Suprapubic skin (tissue), 4 donors: ENCODE measurements at regions not wholly inside any gene's neighbourhood (a gene's known extent, or its start where the extent isn't known, plus 50 kb on each side); places are given as distances from the start of the nearest gene placed in this dataset.

Experiments used
- EP300 ChIP-seq: sonication (generic); formaldehyde crosslinking; IDR thresholded peaks from one replicate; pipeline ENCODE4 v1.6.1; 2017; ENCODE audit warnings: antibody characterized with exemption
- POLR2A ChIP-seq, 2 donors: fragments of 450-650 bp; IDR thresholded peaks; one replicate each; pipeline ENCODE4 v1.6.1; 2017; ENCODE audit warnings: antibody characterized with exemption in 2 of 2, mild to moderate bottlenecking in 2 of 2, moderate library complexity in 2 of 2
- POLR2AphosphoS5 ChIP-seq, 3 donors: sonication (generic); formaldehyde crosslinking; IDR thresholded peaks; one replicate each; pipeline ENCODE4 v1.6.1; 2017; ENCODE audit warnings: antibody characterized with exemption in 3 of 3
- TF ChIP-seq, protein P1 (sequence below), 2 donors: fragments of 200-600 bp in 1 of 2; fragments of 450-650 bp in 1 of 2; sonication (generic) in 1 of 2; IDR thresholded peaks; one replicate each; pipeline ENCODE4 v1.5.1; 2016 to 2019; ENCODE audit warnings: antibody characterized with exemption in 2 of 2, mild to moderate bottlenecking in 1 of 2, moderate library complexity in 1 of 2

DNA sequence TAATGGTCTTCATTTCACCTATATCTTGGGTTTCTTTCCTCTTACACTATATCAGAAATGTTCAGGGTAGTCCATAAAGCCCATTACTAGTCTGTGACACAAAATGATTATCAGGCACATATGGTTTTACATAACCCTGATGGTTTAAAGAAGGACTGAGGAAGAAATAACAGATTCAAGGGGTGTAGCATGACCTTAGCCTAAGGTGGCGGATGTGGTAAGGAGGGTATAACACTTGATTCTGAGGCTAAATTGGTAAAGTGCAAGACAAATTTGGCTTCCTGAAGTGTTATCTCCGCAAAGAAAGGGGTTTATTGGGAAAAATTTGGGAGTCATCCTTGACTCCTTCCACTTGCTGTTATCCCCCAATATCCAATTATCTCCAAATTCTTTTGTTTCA, 388.2 kb upstream of the RPS23 start:
- TF ChIP-seq, protein P1, sequence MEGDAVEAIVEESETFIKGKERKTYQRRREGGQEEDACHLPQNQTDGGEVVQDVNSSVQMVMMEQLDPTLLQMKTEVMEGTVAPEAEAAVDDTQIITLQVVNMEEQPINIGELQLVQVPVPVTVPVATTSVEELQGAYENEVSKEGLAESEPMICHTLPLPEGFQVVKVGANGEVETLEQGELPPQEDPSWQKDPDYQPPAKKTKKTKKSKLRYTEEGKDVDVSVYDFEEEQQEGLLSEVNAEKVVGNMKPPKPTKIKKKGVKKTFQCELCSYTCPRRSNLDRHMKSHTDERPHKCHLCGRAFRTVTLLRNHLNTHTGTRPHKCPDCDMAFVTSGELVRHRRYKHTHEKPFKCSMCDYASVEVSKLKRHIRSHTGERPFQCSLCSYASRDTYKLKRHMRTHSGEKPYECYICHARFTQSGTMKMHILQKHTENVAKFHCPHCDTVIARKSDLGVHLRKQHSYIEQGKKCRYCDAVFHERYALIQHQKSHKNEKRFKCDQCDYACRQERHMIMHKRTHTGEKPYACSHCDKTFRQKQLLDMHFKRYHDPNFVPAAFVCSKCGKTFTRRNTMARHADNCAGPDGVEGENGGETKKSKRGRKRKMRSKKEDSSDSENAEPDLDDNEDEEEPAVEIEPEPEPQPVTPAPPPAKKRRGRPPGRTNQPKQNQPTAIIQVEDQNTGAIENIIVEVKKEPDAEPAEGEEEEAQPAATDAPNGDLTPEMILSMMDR (IDR thresholded peaks at IDR 0.05) = no peak
- TF ChIP-seq POLR2A (IDR thresholded peaks at IDR 0.05) (no peak), EP300 (no peak), POLR2AphosphoS5 (IDR thresholded peaks at IDR 0.05) (no peak)
